Effector memory CD8-positive, alpha-beta T cell (primary cell): ENCODE measurements at regions not wholly inside any gene's neighbourhood (a gene's known extent, or its start where the extent isn't known, plus 50 kb on each side); places are given as distances from the start of the nearest gene placed in this dataset.
"Not testable (repeated sequence)": the region's sequence is repeated elsewhere in the genome, so short reads cannot be mapped to it uniquely, and the experiment has no call there.

Source experiments
- ATAC-seq: fragments of 150-1000 bp; cut with Tn5 transposase; replicated peaks from 2 replicates; pipeline ENCODE4 v1.10.0; 2021; ENCODE audit warnings: mild to moderate bottlenecking, moderate library complexity
- DNase-seq, 3 experiments: peaks; one replicate each; pipeline ENCODE4 v3.0.0; 2021
- H3K27ac Mint-ChIP-seq, 2 donors: one replicate each; pipeline ENCODE4 v1.8.0; 2022; ENCODE audit warnings: mild to moderate bottlenecking in 2 of 2, mixed read lengths in 2 of 2, moderate library complexity in 2 of 2
- H3K27me3 Mint-ChIP-seq, 2 donors: one replicate each; pipeline ENCODE4 v1.8.0; 2022; ENCODE audit warnings: mixed read lengths in 2 of 2
- H3K36me3 Mint-ChIP-seq: one replicate; pipeline ENCODE4 v1.8.0; 2022; ENCODE audit warnings: mild to moderate bottlenecking, moderate library complexity, mixed read lengths; ENCODE audit not compliant: insufficient read depth
- H3K4me1 Mint-ChIP-seq, 2 donors: one replicate each; pipeline ENCODE4 v1.8.0; 2022; ENCODE audit warnings: low read depth in 2 of 2, mixed read lengths in 2 of 2
- H3K4me3 Mint-ChIP-seq, 2 donors: one replicate each; pipeline ENCODE4 v1.8.0; 2022; ENCODE audit warnings: mild to moderate bottlenecking in 2 of 2, mixed read lengths in 2 of 2, moderate library complexity in 2 of 2
- H3K9me3 Mint-ChIP-seq, 2 donors: one replicate each; pipeline ENCODE4 v1.8.0; 2022; ENCODE audit warnings: mixed read lengths in 2 of 2

DNA sequence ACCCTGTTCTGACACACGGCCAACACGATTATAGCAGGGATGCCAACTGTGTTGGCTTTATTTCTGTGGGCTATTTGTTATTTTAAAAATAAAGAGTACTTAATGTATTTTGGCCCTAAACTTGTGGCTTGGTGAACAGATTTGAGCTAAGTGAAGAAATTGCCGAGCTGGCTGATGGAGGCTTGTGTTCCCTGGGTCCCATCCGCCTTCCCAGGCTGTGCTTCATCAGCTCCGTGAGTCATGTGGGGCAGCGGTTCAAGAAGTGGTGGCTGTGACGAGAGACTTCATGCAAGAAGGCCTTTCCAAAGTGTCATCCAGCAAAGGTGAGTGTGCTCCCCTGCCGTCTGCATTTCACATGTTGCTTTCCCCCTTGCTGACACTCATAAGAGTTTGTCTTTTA is 73.6 kb upstream of the NCK2 start:
- H3K36me3 Mint-ChIP-seq, result no peaks in the 10 kb centered on the region
- peaks cover 21 to 26% of the 10 kb centered on the region in 2 donors for H3K27me3 Mint-ChIP-seq
- H3K4me1 Mint-ChIP-seq, result peaks cover 2 to 3% of the 10 kb centered on the region in 2 donors
- no peak for ATAC-seq
- peaks cover 6 to 7% of the 10 kb centered on the region in 2 donors for H3K9me3 Mint-ChIP-seq
- DNase-seq, result no peak
- H3K4me3 Mint-ChIP-seq, result no peak overlapping the region
- H3K27ac Mint-ChIP-seq, result no peak overlapping the region

DNA sequence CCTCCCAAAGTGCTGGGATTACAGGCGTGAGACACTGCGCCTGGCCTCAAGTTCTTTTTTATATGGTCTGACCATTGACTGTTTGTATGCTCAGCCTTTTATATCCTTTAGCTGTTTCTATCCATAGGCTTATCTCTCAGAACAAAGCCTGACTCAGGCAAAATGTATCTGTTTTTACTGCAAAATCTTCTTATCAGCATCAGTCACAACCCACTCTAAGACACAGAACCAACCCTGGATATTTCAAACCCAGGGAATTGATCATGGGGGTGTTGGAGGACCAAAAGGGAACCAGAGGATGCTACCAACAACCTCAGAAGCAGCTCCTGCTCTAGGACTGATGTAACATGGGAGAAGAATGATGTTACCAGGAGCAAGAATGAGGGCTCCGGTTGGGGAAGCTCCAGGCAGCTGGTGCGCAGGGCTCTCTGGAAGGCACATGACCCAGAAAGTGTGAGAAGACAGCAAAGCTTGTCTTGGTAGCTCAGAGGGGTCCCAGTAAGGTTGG is 75.3 kb upstream of the NCK2 start:
- ATAC-seq (no peak), DNase-seq (no peak)
- Mint-ChIP-seq H3K36me3 (no peaks in the 10 kb centered on the region), H3K27me3 (peaks cover 15% of the 10 kb centered on the region in 2 donors), H3K4me1 (no peaks in the 10 kb centered on the region), H3K27ac (no peak overlapping the region), H3K9me3 (peaks cover 11 to 16% of the 10 kb centered on the region in 2 donors), H3K4me3 (no peak overlapping the region)

DNA sequence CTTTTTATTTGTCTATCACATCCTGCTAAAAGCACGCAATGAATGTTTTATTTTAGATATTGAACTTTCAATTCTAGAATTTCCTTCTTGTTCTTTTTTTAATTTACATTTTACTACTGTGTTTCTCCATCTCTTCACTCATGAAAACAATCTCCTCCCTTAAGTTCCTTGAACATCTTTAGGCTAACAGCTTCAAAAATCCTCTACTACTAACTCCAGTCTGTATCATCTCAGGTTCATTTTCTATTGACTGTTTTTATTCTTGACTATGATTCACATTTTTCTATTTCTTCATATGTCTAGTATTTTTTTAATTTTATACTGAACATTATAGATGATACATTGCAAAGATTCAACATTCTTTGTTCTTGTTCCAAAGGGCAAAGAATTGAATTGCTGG is 79.2 kb upstream of the NCK2 start:
- no peak for DNase-seq
- peaks cover 0 to 6% of the 10 kb centered on the region in 2 donors for H3K27me3 Mint-ChIP-seq
- no peaks in the 10 kb centered on the region for H3K4me1 Mint-ChIP-seq

DNA sequence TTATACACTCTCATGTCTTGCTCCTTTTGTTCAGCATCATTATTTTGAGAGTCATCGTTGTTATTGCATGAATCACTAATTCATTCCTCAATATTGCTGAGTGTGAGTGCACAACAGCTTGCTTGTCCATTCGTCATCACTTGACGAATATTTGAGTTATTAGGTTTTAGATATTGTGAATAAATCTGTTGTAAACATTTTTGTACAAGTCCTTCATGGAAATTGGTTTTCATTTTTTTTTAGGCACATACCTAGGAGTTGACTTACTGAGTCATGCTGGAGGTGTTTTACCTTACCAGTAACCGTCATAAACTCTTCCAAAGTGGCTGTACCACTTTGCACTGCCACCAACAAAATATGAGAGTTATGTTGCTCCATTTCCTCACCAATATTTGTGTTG is 84.2 kb upstream of the NCK2 start:
- peaks cover 3 to 6% of the 10 kb centered on the region in 2 donors for H3K9me3 Mint-ChIP-seq
- ATAC-seq, result no peak
- no peaks in the 10 kb centered on the region for H3K4me1 Mint-ChIP-seq
- peaks cover 0 to 9% of the 10 kb centered on the region in 2 donors for H3K27me3 Mint-ChIP-seq
- no peak for DNase-seq
- no peaks in the 10 kb centered on the region for H3K36me3 Mint-ChIP-seq
- no peak overlapping the region for H3K4me3 Mint-ChIP-seq
- H3K27ac Mint-ChIP-seq, result no peak overlapping the region

More for the DNA sequence above, 79.2 kb upstream of the NCK2 start:
- Mint-ChIP-seq H3K36me3 (no peaks in the 10 kb centered on the region), H3K4me3 (no peak overlapping the region), H3K27ac (no peak overlapping the region), H3K9me3 (peaks cover 11 to 16% of the 10 kb centered on the region in 2 donors)
- ATAC-seq, result no peak

DNA sequence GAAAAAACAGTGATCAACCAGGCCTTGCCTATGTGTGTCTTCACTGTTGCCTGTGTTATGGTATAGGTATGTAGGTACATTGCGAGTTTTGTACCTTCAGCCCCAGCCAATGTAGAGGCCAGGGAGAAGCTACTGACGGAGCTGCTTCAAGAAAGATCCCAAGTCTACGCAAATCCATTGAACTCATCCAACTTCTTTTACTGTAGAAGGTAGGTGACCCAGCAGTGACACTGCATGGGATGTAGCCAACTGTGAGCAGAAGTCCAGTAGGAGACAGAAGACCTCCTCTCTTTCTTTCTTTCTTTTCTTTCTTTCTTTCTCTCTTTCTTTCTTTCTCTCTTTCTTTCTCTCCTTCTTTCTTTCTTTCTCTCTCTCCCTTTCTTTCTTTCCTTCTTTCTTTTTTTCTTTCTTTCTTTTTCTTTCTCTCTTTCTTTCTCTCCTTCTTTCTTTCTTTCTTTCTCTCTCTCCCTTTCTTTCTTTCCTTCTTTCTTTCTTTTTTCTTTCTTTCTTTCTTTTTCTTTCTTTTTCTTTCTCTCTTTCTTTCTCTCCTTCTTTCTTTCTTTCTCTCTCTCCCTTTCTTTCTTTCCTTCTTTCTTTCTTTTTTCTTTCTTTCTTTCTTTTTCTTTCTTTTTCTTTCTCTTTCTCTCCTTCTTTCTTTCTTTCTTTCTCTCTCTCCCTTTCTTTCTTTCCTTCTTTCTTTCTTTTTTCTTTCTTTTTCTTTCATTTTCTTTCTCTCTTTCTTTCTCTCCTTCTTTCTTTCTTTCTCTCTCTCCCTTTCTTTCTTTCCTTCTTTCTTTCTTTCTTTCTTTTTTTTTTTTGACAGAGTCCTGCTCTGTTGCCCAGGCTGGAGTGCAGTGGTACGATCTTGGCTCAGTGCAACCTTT is 88.7 kb upstream of the NCK2 start:
- not testable (repeated sequence) for H3K27me3 Mint-ChIP-seq, H3K36me3 Mint-ChIP-seq, H3K27ac Mint-ChIP-seq, H3K9me3 Mint-ChIP-seq, H3K4me3 Mint-ChIP-seq, H3K4me1 Mint-ChIP-seq, ATAC-seq, DNase-seq

DNA sequence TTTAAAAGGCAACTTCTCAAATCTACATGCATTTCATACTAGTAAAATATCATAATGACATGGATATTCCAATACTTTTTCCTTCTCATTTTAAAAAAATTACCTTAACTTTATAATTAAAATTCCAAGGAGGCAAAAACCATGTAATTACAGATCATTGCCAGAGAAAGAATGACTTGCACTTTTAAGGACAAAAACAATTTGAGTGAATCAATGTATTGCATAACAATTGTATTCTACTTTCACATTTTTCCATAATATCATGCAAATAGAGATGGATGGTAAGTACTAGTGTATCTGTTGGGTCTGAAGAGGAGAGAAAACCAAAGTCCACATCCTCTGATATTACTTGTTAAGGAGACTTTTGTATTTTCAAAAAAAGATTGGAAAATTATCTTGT is 89.5 kb upstream of the NCK2 start:
- ATAC-seq (no peak), DNase-seq (no peak)
- peaks cover 0 to 2% of the 10 kb centered on the region in 2 donors for H3K4me1 Mint-ChIP-seq
- H3K9me3 Mint-ChIP-seq, result no peaks in the 10 kb centered on the region
- no peaks in the 10 kb centered on the region for H3K36me3 Mint-ChIP-seq
- peaks cover 0 to 9% of the 10 kb centered on the region in 2 donors for H3K27me3 Mint-ChIP-seq
- H3K27ac Mint-ChIP-seq, result no peak overlapping the region
- no peak overlapping the region for H3K4me3 Mint-ChIP-seq

DNA sequence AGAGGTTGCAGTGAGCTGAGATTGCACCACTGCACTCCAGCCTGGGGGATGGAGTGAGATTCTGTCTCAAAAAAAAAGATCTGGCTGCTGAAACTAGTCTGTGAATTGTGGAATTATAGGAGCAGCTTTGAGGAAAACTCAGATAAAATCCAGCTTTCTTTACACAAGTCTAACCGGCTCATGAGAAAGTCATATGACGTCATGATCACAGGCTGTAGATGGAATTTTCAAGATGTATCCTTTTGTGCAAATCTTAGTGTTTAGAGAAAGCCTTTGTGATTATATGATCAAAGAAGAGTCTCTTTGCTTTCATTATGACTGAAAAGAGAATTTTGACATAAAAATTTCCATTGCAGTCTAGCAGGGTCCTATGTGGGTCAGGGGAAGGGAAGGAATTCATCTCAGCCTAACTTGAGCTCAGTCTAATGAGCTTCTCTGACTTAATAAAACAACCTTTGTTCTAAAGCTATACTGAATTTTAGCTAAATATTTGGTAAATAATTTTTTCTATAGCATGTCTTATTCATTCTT is 90.2 kb upstream of the NCK2 start:
- ATAC-seq (no peak), DNase-seq (no peak)
- H3K4me1 Mint-ChIP-seq, result peaks cover 0 to 2% of the 10 kb centered on the region in 2 donors
- H3K27ac Mint-ChIP-seq, result no peak overlapping the region
- H3K27me3 Mint-ChIP-seq, result peaks cover 0 to 6% of the 10 kb centered on the region in 2 donors
- H3K4me3 Mint-ChIP-seq, result no peak overlapping the region
- no peaks in the 10 kb centered on the region for H3K36me3 Mint-ChIP-seq
- no peaks in the 10 kb centered on the region for H3K9me3 Mint-ChIP-seq

DNA sequence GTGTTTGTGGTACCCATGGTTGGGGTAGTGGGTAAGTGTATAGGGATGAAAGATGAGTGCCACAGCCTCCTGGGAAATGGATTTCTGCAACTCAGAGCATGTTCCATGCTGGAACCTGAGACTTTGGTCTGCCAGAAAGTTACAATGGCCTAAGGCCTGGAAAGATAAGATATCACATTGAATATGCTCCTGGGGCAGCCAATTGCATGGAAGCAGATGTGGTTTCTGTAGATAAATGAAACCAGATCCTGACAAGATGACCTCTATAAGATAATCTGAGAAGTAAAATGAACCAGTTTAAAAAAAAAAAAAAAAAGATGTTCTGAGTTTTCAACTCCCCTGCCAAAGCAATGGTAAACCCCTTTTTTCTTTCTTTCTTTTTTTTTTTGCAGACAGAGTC is 91.4 kb upstream of the NCK2 start:
- no peak for ATAC-seq
- peaks cover 0 to 2% of the 10 kb centered on the region in 2 donors for H3K4me1 Mint-ChIP-seq
- no peak overlapping the region for H3K27ac Mint-ChIP-seq
- no peak overlapping the region for H3K4me3 Mint-ChIP-seq
- no peaks in the 10 kb centered on the region for H3K27me3 Mint-ChIP-seq
- no peaks in the 10 kb centered on the region for H3K36me3 Mint-ChIP-seq
- H3K9me3 Mint-ChIP-seq, result no peaks in the 10 kb centered on the region
- DNase-seq, result no peak

DNA sequence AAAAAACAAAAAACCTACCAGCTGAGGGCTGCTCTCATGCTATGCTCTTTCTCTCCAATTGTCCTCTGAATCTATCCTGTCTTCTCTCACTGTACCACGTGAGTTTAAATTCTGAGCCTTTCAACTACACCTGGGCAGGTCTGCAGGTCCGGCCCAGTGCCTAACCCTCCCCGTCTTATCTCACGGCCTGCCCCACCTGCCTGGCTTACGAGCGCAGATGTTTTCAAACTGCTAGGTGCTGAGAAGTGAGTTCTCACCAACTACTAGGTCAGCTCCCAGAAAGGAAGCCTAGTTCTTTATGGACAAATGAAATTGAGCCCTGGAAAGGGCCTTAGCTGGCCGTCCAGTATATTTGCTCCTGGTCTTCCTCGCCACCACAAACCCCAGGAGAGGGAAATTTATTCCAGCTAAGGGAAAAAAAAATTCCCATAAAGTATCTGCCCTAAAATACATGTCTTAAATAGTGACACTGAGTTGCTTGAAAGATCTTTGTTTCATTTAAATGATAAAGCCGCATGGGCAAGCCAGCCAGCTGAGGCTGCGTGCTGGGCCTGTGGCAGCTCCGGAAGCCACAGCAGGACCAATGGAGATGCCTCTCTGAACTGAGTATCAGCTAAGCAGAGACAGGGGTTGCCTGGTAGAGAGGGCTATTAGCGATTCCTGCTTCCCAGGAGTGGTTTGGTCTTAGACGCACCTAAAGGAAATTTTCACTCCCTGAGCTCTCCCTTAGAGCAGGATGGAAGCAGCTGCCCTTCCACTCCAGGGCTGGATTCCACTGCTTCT is 92.5 kb upstream of the NCK2 start:
- Mint-ChIP-seq H3K27me3 (peaks cover 7% of the 10 kb centered on the region in 2 donors), H3K9me3 (no peaks in the 10 kb centered on the region), H3K4me3 (no peak overlapping the region), H3K27ac (peak overlapping the region in 1 of 2 donors; percentile 21), H3K36me3 (no peaks in the 10 kb centered on the region), H3K4me1 (peaks cover 0 to 2% of the 10 kb centered on the region in 2 donors)
- ATAC-seq, result no peak
- no peak for DNase-seq

DNA sequence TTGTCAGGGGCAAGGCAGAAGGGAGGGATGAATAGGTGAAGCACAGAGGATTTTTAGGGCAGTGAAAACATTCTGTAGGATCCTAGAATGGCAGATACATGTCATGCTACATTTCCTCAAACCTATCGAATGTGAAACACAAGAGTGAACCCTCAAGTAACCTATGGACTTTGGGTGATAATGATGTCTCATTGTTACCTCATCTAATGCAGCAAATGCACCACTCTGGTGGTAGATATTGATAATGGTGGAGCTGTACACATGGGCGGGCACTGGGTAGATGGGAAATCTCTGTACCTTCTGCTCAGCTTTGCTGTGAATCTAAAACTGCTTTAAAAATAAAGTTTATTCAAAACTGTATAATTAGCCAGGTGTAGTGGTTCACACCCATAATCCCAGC is 95.2 kb upstream of the NCK2 start:
- peaks cover 23 to 31% of the 10 kb centered on the region in 2 donors for H3K27me3 Mint-ChIP-seq

DNA sequence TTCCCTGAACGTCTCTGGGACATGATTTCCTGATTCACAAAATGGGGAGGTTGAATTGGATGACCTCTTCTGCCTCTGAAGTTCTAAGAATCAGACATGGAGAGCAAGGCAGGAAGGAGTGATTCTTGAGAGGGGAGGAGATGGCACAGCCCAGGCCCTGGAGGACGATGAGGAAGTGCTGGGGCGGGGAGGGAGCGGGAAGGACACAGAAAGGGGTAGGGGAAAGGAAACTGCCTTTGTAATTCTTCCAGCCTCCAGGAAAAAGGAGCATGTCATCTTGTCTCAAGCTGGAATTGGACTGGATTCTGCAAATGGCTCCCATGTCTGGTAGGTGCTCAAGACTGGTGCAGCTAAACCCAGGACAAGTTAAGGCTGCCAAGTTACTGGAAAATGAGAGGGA is 97.0 kb upstream of the NCK2 start:
- Mint-ChIP-seq H3K27ac (no peak overlapping the region), H3K27me3 (peaks cover 23 to 35% of the 10 kb centered on the region in 2 donors), H3K4me1 (peaks cover 0 to 5% of the 10 kb centered on the region in 2 donors), H3K36me3 (no peaks in the 10 kb centered on the region), H3K9me3 (no peaks in the 10 kb centered on the region), H3K4me3 (no peak overlapping the region)
- ATAC-seq, result no peak
- DNase-seq, result no peak

More for the DNA sequence above, 95.2 kb upstream of the NCK2 start:
- Mint-ChIP-seq H3K9me3 (no peaks in the 10 kb centered on the region), H3K4me1 (peaks cover 0 to 5% of the 10 kb centered on the region in 2 donors), H3K4me3 (no peak overlapping the region), H3K27ac (no peak overlapping the region), H3K36me3 (no peaks in the 10 kb centered on the region)
- DNase-seq, result no peak
- no peak for ATAC-seq

DNA sequence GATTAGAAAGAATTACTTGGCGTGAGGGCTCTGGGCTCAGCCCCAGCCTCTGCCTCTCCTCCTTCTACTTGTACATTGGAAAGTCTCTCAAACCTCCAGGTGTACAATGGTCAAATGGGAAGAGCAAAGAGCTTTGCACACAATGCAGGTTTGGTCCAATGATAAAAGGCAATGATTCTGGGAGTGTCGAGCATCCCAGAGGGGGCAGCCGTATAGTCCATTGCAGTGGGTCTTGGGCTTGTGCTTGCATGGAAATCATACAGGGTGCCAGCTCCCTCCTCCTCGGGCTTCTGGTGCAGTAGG is 98.0 kb upstream of the NCK2 start:
- no peak for ATAC-seq
- Mint-ChIP-seq H3K27ac (no peak overlapping the region), H3K4me3 (no peak overlapping the region), H3K9me3 (no peaks in the 10 kb centered on the region), H3K36me3 (no peaks in the 10 kb centered on the region), H3K27me3 (peaks cover 23 to 43% of the 10 kb centered on the region in 2 donors), H3K4me1 (peaks cover 0 to 5% of the 10 kb centered on the region in 2 donors)
- DNase-seq, result no peak

DNA sequence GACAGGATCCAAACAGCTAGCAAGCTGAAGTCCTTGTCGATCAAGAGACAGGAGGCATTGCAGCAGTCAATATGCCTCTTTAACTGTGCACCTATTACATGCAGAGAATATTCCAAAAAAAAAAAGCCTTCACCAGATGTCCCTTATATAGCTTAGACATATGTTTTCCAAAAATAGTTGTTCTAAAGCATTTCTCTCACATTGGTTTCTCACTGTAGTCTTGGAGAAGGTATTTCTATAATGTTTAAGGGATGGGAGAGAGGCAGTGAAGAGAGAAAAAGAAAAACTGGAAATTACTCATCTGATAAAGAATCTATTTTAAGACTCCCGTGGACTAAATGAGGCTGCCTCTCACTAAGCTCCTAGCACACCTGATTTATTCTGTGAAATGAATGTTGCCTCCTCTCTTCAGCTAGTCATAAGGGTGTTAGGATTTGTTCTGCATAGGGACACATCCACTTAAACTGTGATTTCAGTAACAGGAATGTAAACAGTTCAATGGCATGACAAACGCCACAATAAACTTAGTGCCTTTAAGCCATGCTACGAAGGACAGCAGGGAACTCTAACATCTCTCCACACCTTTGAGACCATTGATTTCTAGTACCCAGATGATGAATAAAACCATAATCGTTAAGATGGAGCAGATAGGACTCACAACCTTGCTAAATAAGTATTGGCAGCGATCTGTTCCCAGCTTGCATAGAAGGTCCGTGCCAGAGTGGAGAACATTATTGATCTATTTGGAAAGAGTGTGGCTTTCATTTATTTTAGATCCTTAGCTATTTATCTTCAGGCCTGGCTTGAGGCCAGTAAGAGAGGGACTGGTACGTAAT is 98.6 kb upstream of the NCK2 start:
- no peak for DNase-seq
- H3K36me3 Mint-ChIP-seq, result no peaks in the 10 kb centered on the region
- peaks cover 0 to 5% of the 10 kb centered on the region in 2 donors for H3K4me1 Mint-ChIP-seq
- no peak overlapping the region for H3K27ac Mint-ChIP-seq
- ATAC-seq, result no peak
- H3K27me3 Mint-ChIP-seq, result peaks cover 23 to 49% of the 10 kb centered on the region in 2 donors
- H3K4me3 Mint-ChIP-seq, result no peak overlapping the region
- no peaks in the 10 kb centered on the region for H3K9me3 Mint-ChIP-seq
